CD4-positive, alpha-beta T cell treated with Interleukin-21 for 1 hour (primary cell): ENCODE measurements at regions not wholly inside any gene's neighbourhood (a gene's known extent, or its start where the extent isn't known, plus 50 kb on each side); places are given as distances from the start of the nearest gene placed in this dataset.

Experiments used
- DNase-seq: peaks from one replicate; pipeline ENCODE4 v3.0.0-alpha.2; 2020

GRCh38 chr3:116939091-116939490 lies 229.5 kb downstream of the TUSC7 start:
- DNase-seq, result no peak

GRCh38 chr3:116939550-116939949 lies 230.0 kb downstream of the TUSC7 start:
- no peak for DNase-seq

- DNase-seq, result no peak
These were observed 231.1 kb downstream of the TUSC7 start for GRCh38 chr3:116940719-116941118.

GRCh38 chr3:116946376-116946775 lies 236.8 kb downstream of the TUSC7 start:
- no peak for DNase-seq

GRCh38 chr3:116947148-116947547 lies 237.6 kb downstream of the TUSC7 start:
- no peak for DNase-seq

GRCh38 chr3:116947809-116948208 lies 238.2 kb downstream of the TUSC7 start:
- DNase-seq, result no peak

- no peak for DNase-seq
These were observed 240.9 kb downstream of the TUSC7 start for GRCh38 chr3:116950301-116951055.

GRCh38 chr3:116951610-116952009 lies 242.0 kb downstream of the TUSC7 start:
- DNase-seq, result no peak

- no peak for DNase-seq
These were observed 248.7 kb downstream of the TUSC7 start for GRCh38 chr3:116958291-116958690.

GRCh38 chr3:116961106-116961505 lies 251.5 kb downstream of the TUSC7 start:
- DNase-seq, result no peak

GRCh38 chr3:116963802-116964201 lies 254.2 kb downstream of the TUSC7 start:
- DNase-seq, result no peak

GRCh38 chr3:116966649-116967048 lies 257.1 kb downstream of the TUSC7 start:
- no peak for DNase-seq

GRCh38 chr3:116969135-116969534 lies 259.6 kb downstream of the TUSC7 start:
- DNase-seq, result no peak

- no peak for DNase-seq
These were observed 260.1 kb downstream of the TUSC7 start for GRCh38 chr3:116969646-116970045.

GRCh38 chr3:116971531-116971930 lies 262.0 kb downstream of the TUSC7 start:
- DNase-seq, result no peak

GRCh38 chr3:116974702-116975101 lies 265.1 kb downstream of the TUSC7 start:
- no peak for DNase-seq

GRCh38 chr3:116977441-116977840 lies 267.9 kb downstream of the TUSC7 start:
- DNase-seq, result no peak

- no peak for DNase-seq
These were observed 270.5 kb downstream of the TUSC7 start for GRCh38 chr3:116980099-116980498.

GRCh38 chr3:116981089-116981488 lies 271.5 kb downstream of the TUSC7 start:
- DNase-seq, result no peak

- no peak for DNase-seq
These were observed 274.7 kb downstream of the TUSC7 start for GRCh38 chr3:116984301-116984700.

GRCh38 chr3:116994351-116994879 lies 284.8 kb downstream of the TUSC7 start:
- no peak for DNase-seq

- no peak for DNase-seq
These were observed 293.9 kb downstream of the TUSC7 start for GRCh38 chr3:117003501-117003900.

GRCh38 chr3:117005274-117005673 lies 295.7 kb downstream of the TUSC7 start:
- no peak for DNase-seq

GRCh38 chr3:117005911-117006522 lies 296.4 kb downstream of the TUSC7 start:
- DNase-seq, result no peak

- no peak for DNase-seq
These were observed 300.7 kb downstream of the TUSC7 start for GRCh38 chr3:117010318-117010717.
